BLaER1 treated with 17β-estradiol and CSF1 and Interleukin-3, amounts not matched to agents 10 nM and 100 nM (cell line): ENCODE measurements at regions not wholly inside any gene's neighbourhood (a gene's known extent, or its start where the extent isn't known, plus 50 kb on each side); places are given as distances from the start of the nearest gene placed in this dataset.
A peak's percentile ranks its signal among the peaks of the same experiment; 100 is the strongest.

Source experiments
- H3K27ac ChIP-seq, 11 experiments: shearing (Covaris generic); formaldehyde crosslinking; 2 replicates each; pipeline ENCODE4 v1.8.1; 2022
- H3K27me3 ChIP-seq, 11 experiments: shearing (Covaris generic); formaldehyde crosslinking; 2 replicates each; pipeline ENCODE4 v1.8.1; 2022
- H3K36me3 ChIP-seq, 11 experiments: shearing (Covaris generic); formaldehyde crosslinking; 2 replicates each; pipeline ENCODE4 v1.8.1; 2022
- H3K4me1 ChIP-seq, 10 experiments: shearing (Covaris generic); formaldehyde crosslinking; 2 replicates each; pipeline ENCODE4 v1.8.1; 2022
- H3K4me2 ChIP-seq, 11 experiments: shearing (Covaris generic); formaldehyde crosslinking; 2 replicates each; pipeline ENCODE4 v1.8.1; 2022
- H3K4me3 ChIP-seq, 10 experiments: shearing (Covaris generic); formaldehyde crosslinking; 2 replicates each; pipeline ENCODE4 v1.8.1; 2022
- H3K9ac ChIP-seq, 11 experiments: shearing (Covaris generic); formaldehyde crosslinking; 2 replicates each; pipeline ENCODE4 v1.8.1; 2022
- H3K9me3 ChIP-seq, 11 experiments: shearing (Covaris generic); formaldehyde crosslinking; replicated peaks in 1 of 11; 2 replicates each; pipeline ENCODE4 v1.8.1; 2022
- H4K20me1 ChIP-seq, 11 experiments: shearing (Covaris generic); formaldehyde crosslinking; 2 replicates each; pipeline ENCODE4 v1.8.1; 2022
- Cebpa-rat ChIP-seq, 11 experiments: shearing (Covaris generic); IDR thresholded peaks; 2 replicates each; pipeline ENCODE4 v1.8.1; 2022

GRCh38 chr4:63619771-63620170 is 789.5 kb downstream of the TECRL start:
- Histone ChIP-seq H3K36me3 (no peaks in the 10 kb centered on the region), H3K4me1 (no peaks in the 10 kb centered on the region), H3K4me3 (no peak overlapping the region), H3K9me3 (no peaks in the 10 kb centered on the region), H3K9ac (no peak overlapping the region), H3K27me3 (no peaks in the 10 kb centered on the region), H3K4me2 (no peak overlapping the region), H4K20me1 (no peaks in the 10 kb centered on the region), H3K27ac (no peak overlapping the region)
- TF ChIP-seq Cebpa-rat (IDR thresholded peaks at IDR 0.05): no peak

GRCh38 chr4:63618883-63619718 is 790.1 kb downstream of the TECRL start:
- Histone ChIP-seq H3K27ac (no peak overlapping the region), H3K36me3 (no peaks in the 10 kb centered on the region), H3K4me2 (no peak overlapping the region), H3K4me1 (no peaks in the 10 kb centered on the region), H3K27me3 (no peaks in the 10 kb centered on the region), H3K4me3 (no peak overlapping the region), H3K9me3 (no peaks in the 10 kb centered on the region), H4K20me1 (no peaks in the 10 kb centered on the region), H3K9ac (no peak overlapping the region)
- TF ChIP-seq Cebpa-rat (IDR thresholded peaks at IDR 0.05): no peak

GRCh38 chr4:63607169-63607872 is 801.9 kb downstream of the TECRL start:
- TF ChIP-seq Cebpa-rat (IDR thresholded peaks at IDR 0.05): no peak
- H3K9ac ChIP-seq: no peak overlapping the region
- H3K4me1 ChIP-seq: peaks cover 0 to 6% (median 0%) of the 10 kb centered on the region in 10 experiments; a peak in 1 of 20 replicates
- H3K36me3 ChIP-seq: no peaks in the 10 kb centered on the region
- H4K20me1 ChIP-seq: no peaks in the 10 kb centered on the region
- H3K4me2 ChIP-seq: no peak overlapping the region
- H3K27ac ChIP-seq: no peak overlapping the region
- H3K9me3 ChIP-seq: no peaks in the 10 kb centered on the region
- no peaks in the 10 kb centered on the region for H3K27me3 ChIP-seq
- H3K4me3 ChIP-seq: no peak overlapping the region

DNA sequence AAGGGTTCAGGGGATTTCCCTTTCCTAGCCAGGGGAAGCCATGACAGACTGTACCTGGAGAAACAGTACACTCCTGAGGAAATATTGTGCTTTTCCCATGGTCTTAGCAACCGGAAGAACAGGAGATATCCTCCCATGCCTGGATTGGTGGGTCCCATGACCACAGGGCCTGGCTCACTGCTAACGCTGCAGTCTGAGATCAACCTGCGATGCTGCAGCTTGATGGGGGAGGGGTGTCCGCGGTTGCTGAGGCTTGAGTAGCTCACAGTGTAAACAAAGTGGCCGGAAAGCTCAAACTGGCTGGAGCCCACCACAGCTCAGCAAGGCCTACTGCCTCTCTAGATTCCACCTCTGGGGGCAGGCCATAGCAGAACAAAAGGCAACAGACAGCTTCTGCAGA is 819.5 kb downstream of the TECRL start:
- peaks cover 0 to 12% (median 3%) of the 10 kb centered on the region in 11 experiments; a peak in 6 of 22 replicates for H3K9me3 ChIP-seq
- no peak for TF ChIP-seq Cebpa-rat (IDR thresholded peaks at IDR 0.05)
- no peak overlapping the region for H3K4me2 ChIP-seq
- H3K27ac ChIP-seq: no peak overlapping the region
- no peaks in the 10 kb centered on the region for H3K4me1 ChIP-seq
- H4K20me1 ChIP-seq: no peaks in the 10 kb centered on the region
- no peaks in the 10 kb centered on the region for H3K27me3 ChIP-seq
- no peak overlapping the region for H3K4me3 ChIP-seq
- H3K9ac ChIP-seq: no peak overlapping the region
- H3K36me3 ChIP-seq: no peaks in the 10 kb centered on the region

DNA sequence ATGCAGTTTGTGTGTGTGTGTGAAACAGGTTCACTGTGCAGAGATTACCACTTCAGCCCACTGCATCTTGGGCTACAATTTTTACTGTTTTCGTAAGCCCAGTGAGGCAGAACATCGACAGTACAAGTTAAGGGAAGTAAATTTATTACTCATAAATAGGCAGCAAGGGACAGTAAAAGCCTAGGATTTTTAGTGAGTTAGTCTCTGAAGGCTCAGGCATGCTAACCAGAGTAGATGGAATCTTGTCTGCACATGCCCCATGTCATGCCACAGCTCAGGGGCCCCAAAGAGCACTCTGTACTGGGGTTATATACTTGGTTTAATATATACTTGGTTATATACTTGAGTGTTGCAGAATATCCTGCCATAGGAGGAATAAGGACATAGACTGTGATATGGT is 825.7 kb downstream of the TECRL start:
- H3K27me3 ChIP-seq: no peaks in the 10 kb centered on the region
- TF ChIP-seq Cebpa-rat (IDR thresholded peaks at IDR 0.05): no peak
- no peaks in the 10 kb centered on the region for H4K20me1 ChIP-seq
- H3K9me3 ChIP-seq: peaks cover 8 to 30% (median 15%) of the 10 kb centered on the region in 11 experiments; a peak in 16 of 22 replicates
- no peak overlapping the region for H3K9ac ChIP-seq
- no peaks in the 10 kb centered on the region for H3K36me3 ChIP-seq
- no peak overlapping the region for H3K4me3 ChIP-seq
- peaks cover 7 to 31% (median 12%) of the 10 kb centered on the region in 10 experiments; a peak in 15 of 20 replicates for H3K4me1 ChIP-seq
- H3K27ac ChIP-seq: no peak overlapping the region
- H3K4me2 ChIP-seq: no peak overlapping the region

DNA sequence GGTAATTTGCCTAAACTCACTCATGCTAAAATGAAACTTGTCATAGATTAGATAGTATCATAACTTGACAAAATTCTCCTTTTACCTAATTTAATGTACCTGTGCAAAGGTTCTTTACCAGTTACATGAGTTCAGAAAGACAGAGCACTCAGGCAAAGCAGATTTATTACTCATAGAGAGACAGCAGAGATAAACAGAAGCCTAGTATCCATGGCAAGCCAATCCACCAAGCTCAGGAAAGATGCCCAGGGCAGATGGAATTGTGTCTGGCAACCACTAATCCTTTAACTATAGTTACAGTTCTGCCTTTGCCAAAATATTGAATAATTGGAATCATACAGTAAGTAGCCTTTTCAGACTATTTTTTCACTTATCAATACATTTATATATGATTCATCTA is 826.2 kb downstream of the TECRL start:
- Histone ChIP-seq H4K20me1 (no peaks in the 10 kb centered on the region), H3K4me2 (no peak overlapping the region), H3K9ac (no peak overlapping the region), H3K27me3 (no peaks in the 10 kb centered on the region), H3K4me3 (no peak overlapping the region), H3K27ac (no peak overlapping the region), H3K9me3 (peaks cover 8 to 30% (median 15%) of the 10 kb centered on the region in 11 experiments; a peak in 16 of 22 replicates), H3K36me3 (no peaks in the 10 kb centered on the region), H3K4me1 (peaks cover 7 to 32% (median 12%) of the 10 kb centered on the region in 10 experiments; a peak in 16 of 20 replicates)
- no peak for TF ChIP-seq Cebpa-rat (IDR thresholded peaks at IDR 0.05)

- no peak for TF ChIP-seq Cebpa-rat (IDR thresholded peaks at IDR 0.05)
- no peak overlapping the region for H3K4me3 ChIP-seq
- H4K20me1 ChIP-seq: no peaks in the 10 kb centered on the region
Measured at GRCh38 chr4:63580796-63581475, 828.3 kb downstream of the TECRL start.

GRCh38 chr4:63578383-63578782 is 830.9 kb downstream of the TECRL start:
- no peak overlapping the region for H3K9ac ChIP-seq
- no peak overlapping the region for H3K27ac ChIP-seq
- H4K20me1 ChIP-seq: no peaks in the 10 kb centered on the region
- no peak overlapping the region for H3K4me3 ChIP-seq
- H3K9me3 ChIP-seq: peaks cover 8 to 30% (median 15%) of the 10 kb centered on the region in 11 experiments; a peak in 16 of 22 replicates
- peaks cover 7 to 29% (median 12%) of the 10 kb centered on the region in 10 experiments; a peak in 16 of 20 replicates for H3K4me1 ChIP-seq
- no peaks in the 10 kb centered on the region for H3K27me3 ChIP-seq
- H3K4me2 ChIP-seq: no peak overlapping the region
- H3K36me3 ChIP-seq: no peaks in the 10 kb centered on the region
- TF ChIP-seq Cebpa-rat (IDR thresholded peaks at IDR 0.05): no peak

More at GRCh38 chr4:63580796-63581475, 828.3 kb downstream of the TECRL start:
- Histone ChIP-seq H3K9me3 (peaks cover 8 to 30% (median 15%) of the 10 kb centered on the region in 11 experiments; a peak in 16 of 22 replicates), H3K27me3 (no peaks in the 10 kb centered on the region), H3K4me2 (peak overlapping the region in 10 of 11 experiments; percentile 4 to 63 (median 38); a peak in 12 of 22 replicates), H3K4me1 (peaks cover 7 to 40% (median 12%) of the 10 kb centered on the region in 10 experiments; a peak in 16 of 20 replicates), H3K36me3 (no peaks in the 10 kb centered on the region), H3K27ac (peak overlapping the region in 4 of 11 experiments; percentile 26 to 43 (median 32); a peak in 4 of 22 replicates), H3K9ac (no peak overlapping the region)

GRCh38 chr4:63566658-63567057 is 842.6 kb downstream of the TECRL start:
- Histone ChIP-seq H3K9ac (no peak overlapping the region), H3K4me3 (no peak overlapping the region), H4K20me1 (no peaks in the 10 kb centered on the region), H3K27ac (no peak overlapping the region), H3K4me1 (no peaks in the 10 kb centered on the region), H3K4me2 (no peak overlapping the region), H3K36me3 (no peaks in the 10 kb centered on the region), H3K9me3 (no peaks in the 10 kb centered on the region; a peak in 1 of 22 replicates), H3K27me3 (no peaks in the 10 kb centered on the region)
- no peak for TF ChIP-seq Cebpa-rat (IDR thresholded peaks at IDR 0.05)
